Esophagus muscularis mucosa (tissue), 4 donors: ENCODE measurements at regions not wholly inside any gene's neighbourhood (a gene's known extent, or its start where the extent isn't known, plus 50 kb on each side); places are given as distances from the start of the nearest gene placed in this dataset.

ENCODE experiments used
- CTCF ChIP-seq, 3 experiments: fragments of 200-600 bp in 2 of 3; fragments of 450-650 bp in 1 of 3; sonication (generic) in 2 of 3; IDR thresholded peaks; one replicate each; pipeline ENCODE4 v1.5.1; 2017 to 2019; ENCODE audit warnings: antibody characterized with exemption in 3 of 3, mild to moderate bottlenecking in 2 of 3, moderate library complexity in 1 of 3
- EP300 ChIP-seq: sonication (generic); formaldehyde crosslinking; IDR thresholded peaks from one replicate; pipeline ENCODE4 v1.6.1; 2017; ENCODE audit warnings: antibody characterized with exemption
- POLR2A ChIP-seq: fragments of 450-650 bp; IDR thresholded peaks from one replicate; pipeline ENCODE4 v1.6.1; 2017; ENCODE audit warnings: antibody characterized with exemption, moderate library complexity, mild to moderate bottlenecking, low read depth
- POLR2AphosphoS5 ChIP-seq, 2 donors: sonication (generic); formaldehyde crosslinking; IDR thresholded peaks; one replicate each; pipeline ENCODE4 v1.6.1; 2017; ENCODE audit warnings: antibody characterized with exemption in 2 of 2

GRCh38 chr5:63374085-63374484, 588.2 kb downstream of the HTR1A start:
- TF ChIP-seq POLR2A (no peak), CTCF (IDR thresholded peaks at IDR 0.05) (no peak), POLR2AphosphoS5 (IDR thresholded peaks at IDR 0.05) (no peak), EP300 (no peak)
